DMS153 treated with DMSO at 0.1 percent for 48 hours (cell line): ENCODE measurements at regions not wholly inside any gene's neighbourhood (a gene's known extent, or its start where the extent isn't known, plus 50 kb on each side); places are given as distances from the start of the nearest gene placed in this dataset.

ENCODE experiments used
- DNase-seq: peaks from one replicate; lab custom pipeline; 2025; ENCODE audit not compliant: unreplicated experiment; lab: John Stamatoyannopoulos, UW

DNA sequence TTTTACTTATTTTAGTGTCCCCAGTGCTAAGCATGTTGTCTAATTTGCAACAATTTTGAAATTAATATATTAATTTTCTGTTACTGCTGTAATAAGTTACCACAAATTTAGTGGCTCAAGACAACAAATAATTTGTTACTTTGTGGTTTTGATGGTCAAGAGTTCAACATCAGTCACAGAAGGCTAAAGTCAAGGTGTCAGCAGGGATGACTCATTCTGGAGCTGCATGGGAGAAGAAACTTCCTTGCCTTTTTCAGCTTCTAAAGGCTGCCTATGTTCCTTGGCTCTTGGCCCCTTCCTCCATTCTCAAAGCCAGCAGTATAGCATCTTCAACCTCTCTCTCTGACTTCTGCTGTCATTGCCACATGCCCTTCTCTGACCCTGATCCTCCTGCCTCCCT, 271.8 kb downstream of the HLX start:
- no peak for DNase-seq

GRCh38 chr1:221154932-221155331, 275.7 kb downstream of the HLX start:
- no peak for DNase-seq

DNA sequence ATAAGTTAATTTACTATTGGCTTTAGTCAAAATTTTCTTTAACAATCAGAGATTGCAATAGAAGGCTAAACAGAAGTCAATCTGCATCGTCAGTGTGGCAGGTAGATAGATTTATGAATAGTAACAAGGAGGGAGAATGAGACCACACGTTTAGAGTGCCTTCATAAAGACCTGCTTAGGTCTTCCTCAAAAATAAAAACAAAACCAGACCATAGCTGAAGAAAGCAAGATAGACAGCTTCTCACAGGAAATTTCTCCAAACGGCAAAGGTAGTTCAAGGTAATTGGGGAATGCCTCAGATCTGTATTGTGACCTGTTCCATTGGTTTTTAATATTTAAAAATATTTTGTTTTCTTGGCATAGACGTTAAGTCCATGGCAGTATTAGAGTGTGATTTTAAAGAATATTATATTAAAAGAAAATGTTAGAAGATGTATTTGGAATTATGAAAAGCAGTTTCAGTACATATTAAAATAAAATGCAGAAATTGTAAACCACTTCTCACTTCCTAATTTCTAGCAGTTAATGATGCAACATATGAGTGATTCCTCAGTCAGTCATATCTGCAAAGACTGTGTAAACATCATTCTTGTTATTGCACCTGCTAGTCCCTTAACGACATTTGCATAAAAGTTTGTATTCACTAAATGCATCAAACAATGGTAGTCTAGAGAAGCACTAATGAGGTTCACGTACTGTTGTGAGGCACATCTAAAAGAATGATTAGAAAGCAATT, 278.0 kb downstream of the HLX start:
- no peak for DNase-seq

DNA sequence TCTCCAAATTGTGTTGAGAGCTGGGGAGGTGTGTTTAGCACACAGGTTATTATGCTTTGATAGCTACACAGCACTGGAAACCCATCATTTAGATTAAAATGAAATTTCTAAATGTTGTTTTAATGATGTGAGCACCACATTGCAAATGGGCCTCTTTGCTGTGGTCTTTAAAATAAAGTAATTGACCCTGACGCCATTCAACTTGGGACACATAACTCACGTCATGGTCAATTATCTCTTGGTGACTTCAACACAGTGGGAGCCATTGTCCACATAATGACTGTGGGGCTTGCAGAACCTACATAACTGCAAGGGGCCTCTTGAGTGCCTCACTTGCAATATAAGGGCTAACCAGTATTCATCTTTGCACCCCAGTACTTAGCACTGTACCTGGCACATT, 280.4 kb downstream of the HLX start:
- no peak for DNase-seq

DNA sequence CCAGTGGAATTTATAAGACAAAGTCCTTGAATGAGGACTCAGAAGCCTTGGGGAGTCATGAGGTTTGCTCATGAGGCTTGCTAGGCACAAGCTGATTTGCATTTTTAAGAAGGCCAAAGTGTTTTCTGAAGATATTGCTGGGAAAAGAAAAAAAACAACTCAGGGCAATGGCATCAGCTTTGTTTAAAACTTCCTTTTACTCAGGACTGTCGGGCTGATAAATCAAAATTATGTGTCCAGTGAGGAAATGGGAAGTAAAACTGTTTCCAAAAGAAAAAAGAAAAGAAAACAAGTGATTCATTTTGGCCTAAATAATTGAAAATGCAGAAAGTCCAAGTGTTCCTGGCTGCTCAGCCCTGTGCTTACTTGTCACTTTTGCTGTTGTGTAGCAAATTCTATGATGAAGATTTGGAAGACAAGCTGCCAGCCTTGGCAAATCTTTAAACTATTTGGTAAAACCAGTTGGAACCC, 282.4 kb downstream of the HLX start:
- no peak for DNase-seq

DNA sequence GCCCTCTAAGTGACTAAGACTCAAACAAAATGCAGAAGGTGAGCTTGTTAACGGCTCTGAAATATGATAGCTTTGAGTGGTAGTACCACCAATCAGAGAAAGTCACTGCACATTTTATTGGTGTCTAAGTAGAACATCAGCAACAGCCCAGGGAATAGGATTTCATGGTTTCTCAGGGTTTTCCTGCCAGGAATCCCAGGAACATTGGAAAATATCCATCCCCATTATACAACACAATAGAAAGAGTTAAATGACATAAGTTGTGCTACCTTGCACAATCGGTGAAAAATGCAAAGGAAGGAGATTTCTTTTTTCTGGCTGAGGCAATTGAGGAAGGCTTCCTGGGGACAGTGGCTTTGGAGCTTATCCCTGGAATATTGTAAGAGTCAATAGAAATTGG, 283.1 kb downstream of the HLX start:
- DNase-seq, result no peak

- DNase-seq, result no peak
These were observed 283.7 kb downstream of the HLX start for GRCh38 chr1:221162939-221163338.

DNA sequence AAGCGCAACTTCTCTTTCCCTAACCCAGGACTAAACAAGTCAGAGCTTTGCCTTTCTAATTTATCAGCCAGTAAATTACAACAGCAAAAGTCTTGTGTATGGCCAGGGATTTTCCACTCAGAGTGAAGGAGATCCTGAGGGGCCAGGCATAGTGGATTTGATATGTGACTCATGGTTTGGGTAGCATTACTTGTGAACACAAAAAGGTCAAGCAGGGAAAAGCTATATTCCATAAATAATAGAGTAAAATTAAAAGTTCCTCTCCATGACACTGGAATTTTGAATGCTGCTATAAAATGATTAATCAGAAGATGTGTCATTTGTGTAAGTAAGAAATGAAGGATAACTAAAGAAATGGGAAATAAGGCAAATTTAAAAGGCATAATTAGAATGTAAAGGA, 284.8 kb downstream of the HLX start:
- DNase-seq, result no peak

DNA sequence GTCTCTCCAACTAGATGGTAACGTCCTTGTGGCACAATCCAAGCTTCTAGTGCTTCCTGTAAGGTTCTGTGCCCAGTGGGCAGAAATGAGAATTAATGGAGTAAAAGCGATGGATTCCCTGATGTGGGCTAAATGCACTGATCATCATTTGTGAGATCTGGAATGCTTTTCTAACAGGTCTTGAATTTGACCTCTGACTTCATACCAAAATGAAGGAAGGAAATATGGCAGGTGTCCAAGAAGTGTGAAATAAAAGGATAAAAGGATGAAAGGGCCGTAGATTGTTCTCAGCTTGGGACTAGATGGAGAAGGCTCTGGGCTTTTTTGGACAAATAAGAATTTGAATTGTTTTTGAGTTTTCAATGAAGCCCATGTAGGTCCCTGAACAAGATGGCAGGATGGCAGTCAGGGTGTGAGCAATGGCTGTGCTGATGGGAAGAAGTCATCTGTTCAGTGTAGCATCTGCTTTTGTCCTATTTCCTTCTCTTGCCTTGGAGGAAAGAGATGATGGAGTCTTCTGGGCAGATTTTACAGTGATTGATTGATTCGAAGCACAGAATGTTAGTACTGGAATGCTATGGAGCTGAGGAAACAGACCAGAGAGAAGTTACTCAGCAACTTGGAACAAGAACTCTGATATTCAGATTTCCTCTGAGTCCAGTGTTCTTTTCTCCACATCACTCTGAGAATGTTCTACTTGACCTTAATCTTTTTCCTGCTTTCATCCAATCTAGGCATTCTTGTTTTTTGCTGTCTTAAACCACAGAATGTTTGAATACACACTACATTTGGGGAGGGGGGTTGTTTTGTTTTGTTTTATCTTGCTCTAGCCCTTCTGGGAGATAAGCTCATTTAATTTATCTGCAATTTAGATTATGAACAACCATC, 286.0 kb downstream of the HLX start:
- no peak for DNase-seq

GRCh38 chr1:221165839-221166500, 286.7 kb downstream of the HLX start:
- no peak for DNase-seq

- DNase-seq, result no peak
These were observed 287.5 kb downstream of the HLX start for GRCh38 chr1:221166559-221167318.

GRCh38 chr1:221169447-221169889, 290.2 kb downstream of the HLX start:
- no peak for DNase-seq

DNA sequence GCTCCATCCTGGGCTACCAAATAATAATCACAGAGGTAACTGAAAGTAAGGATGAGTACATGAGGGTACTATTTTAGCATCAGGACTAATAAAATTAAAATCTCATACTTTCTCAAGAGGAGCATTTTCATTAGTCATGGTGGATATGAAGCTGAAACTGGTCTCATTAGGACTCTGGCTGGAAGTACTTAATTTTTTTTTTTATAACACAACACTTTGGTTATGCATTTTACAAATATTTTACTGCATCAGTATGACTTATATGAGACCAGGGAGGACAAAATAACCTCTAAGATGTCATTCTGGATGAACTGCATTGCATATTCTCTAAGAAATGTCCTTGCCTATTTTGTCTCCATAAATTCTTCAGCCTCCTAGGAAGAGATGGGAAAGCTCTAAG, 290.9 kb downstream of the HLX start:
- no peak for DNase-seq

GRCh38 chr1:221171768-221172167, 292.5 kb downstream of the HLX start:
- DNase-seq, result no peak

- no peak for DNase-seq
These were observed 293.6 kb downstream of the HLX start for GRCh38 chr1:221172841-221173240.

- DNase-seq, result no peak
These were observed 295.2 kb downstream of the HLX start for GRCh38 chr1:221174330-221174993.

DNA sequence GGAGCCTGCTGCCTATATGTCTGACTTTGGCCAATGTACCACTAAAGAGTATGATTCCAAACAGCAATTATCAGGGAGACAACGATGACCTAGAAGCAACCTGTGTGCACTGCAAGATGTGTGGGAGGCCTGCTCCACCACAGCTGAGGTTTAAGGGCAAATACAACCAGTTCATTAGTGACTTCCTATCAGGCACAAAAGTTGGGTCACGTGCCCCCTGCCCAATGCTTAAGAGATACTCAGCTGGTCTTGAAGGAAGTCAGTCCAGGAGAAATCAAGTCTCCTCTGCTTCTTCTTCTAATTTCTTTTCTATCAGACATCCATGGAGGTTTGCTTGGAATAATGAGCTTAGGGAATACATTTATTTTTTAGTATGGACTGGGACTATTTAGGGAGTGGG, 296.0 kb downstream of the HLX start:
- DNase-seq, result no peak

DNA sequence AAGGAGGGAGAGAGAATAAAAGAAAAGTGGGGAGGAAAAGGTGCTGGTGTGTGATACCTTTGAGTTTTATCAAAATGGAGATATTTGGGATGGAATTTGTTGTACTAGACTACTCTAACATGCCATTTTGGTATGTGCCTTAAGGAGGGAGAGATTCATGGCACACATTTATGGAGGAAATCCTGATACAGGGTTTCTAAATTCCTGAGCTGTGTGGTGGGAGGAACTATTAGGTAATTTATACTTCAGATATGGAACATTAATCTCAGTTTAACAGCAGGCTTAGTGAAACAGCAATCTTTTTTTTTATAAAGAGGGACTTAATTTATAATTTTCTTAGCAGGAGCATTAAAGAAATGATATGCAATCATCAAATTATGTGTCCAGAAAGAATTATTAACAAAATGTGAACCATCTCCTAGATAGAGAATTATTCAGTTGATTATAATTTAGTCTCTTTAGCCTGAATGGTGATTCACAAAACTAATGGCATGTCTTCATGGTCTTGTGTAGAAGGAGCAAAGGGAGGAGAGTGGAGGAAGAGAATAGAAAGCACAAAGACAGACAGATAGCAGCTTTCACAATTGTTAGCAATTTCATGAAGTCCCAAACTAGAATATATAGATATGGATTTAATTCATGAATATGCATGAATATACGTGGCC, 301.6 kb downstream of the HLX start:
- no peak for DNase-seq

GRCh38 chr1:221182791-221183533, 303.7 kb downstream of the HLX start:
- DNase-seq, result no peak
